ENCODE measurements at regions not wholly inside any gene's neighbourhood (a gene's known extent, or its start where the extent isn't known, plus 50 kb on each side); places are given as distances from the start of the nearest gene placed in this dataset.

- no peak for DNase-seq (ENCODE audit: low spot score)
These were observed 1473.1 kb downstream of the CDH8 start for GRCh38 chr16:60563166-60563565.

- DNase-seq (ENCODE audit: low spot score) = no peak
These were observed 1477.3 kb downstream of the CDH8 start for GRCh38 chr16:60558936-60559335.

GRCh38 chr16:60553090-60553757 lies 1483.0 kb downstream of the CDH8 start:
- no peak for DNase-seq (ENCODE audit: low spot score)

- no peak for DNase-seq (ENCODE audit: low spot score)
These were observed 1494.7 kb downstream of the CDH8 start for GRCh38 chr16:60541535-60541934.

- DNase-seq (ENCODE audit: low spot score) = no peak
These were observed 1525.3 kb downstream of the CDH8 start for GRCh38 chr16:60510941-60511340.

GRCh38 chr16:60510208-60510607 lies 1526.0 kb downstream of the CDH8 start:
- no peak for DNase-seq (ENCODE audit: low spot score)

GRCh38 chr16:60491273-60491672 lies 1545.0 kb downstream of the CDH8 start:
- DNase-seq (ENCODE audit: low spot score) = no peak

GRCh38 chr16:60485872-60486489 lies 1550.3 kb downstream of the CDH8 start:
- DNase-seq (ENCODE audit: low spot score) = no peak

- no peak for DNase-seq (ENCODE audit: low spot score)
These were observed 1551.3 kb downstream of the CDH8 start for GRCh38 chr16:60484901-60485300.

GRCh38 chr16:60481591-60481990 lies 1554.6 kb downstream of the CDH8 start:
- DNase-seq (ENCODE audit: low spot score) = no peak

GRCh38 chr16:60478810-60479209 lies 1557.4 kb downstream of the CDH8 start:
- no peak for DNase-seq (ENCODE audit: low spot score)

GRCh38 chr16:60463986-60464385 lies 1572.3 kb downstream of the CDH8 start:
- no peak for DNase-seq (ENCODE audit: low spot score)

GRCh38 chr16:60459463-60459862 lies 1576.8 kb downstream of the CDH8 start:
- DNase-seq (ENCODE audit: low spot score) = no peak

- no peak for DNase-seq (ENCODE audit: low spot score)
These were observed 1578.0 kb downstream of the CDH8 start for GRCh38 chr16:60458255-60458654.

- DNase-seq (ENCODE audit: low spot score) = no peak
These were observed 1583.6 kb downstream of the CDH8 start for GRCh38 chr16:60452646-60453045.

- no peak for DNase-seq (ENCODE audit: low spot score)
These were observed 1597.3 kb downstream of the CDH8 start for GRCh38 chr16:60438894-60439293.

GRCh38 chr16:60432472-60432871 lies 1603.8 kb downstream of the CDH8 start:
- DNase-seq (ENCODE audit: low spot score) = no peak

- DNase-seq (ENCODE audit: low spot score) = no peak
These were observed 1616.4 kb downstream of the CDH8 start for GRCh38 chr16:60419859-60420258.

GRCh38 chr16:60414613-60415012 lies 1621.6 kb downstream of the CDH8 start:
- DNase-seq (ENCODE audit: low spot score) = no peak

- no peak for DNase-seq (ENCODE audit: low spot score)
These were observed 1622.3 kb downstream of the CDH8 start for GRCh38 chr16:60413969-60414368.

- no peak for DNase-seq (ENCODE audit: low spot score)
These were observed 1628.6 kb downstream of the CDH8 start for GRCh38 chr16:60407606-60408005.

- DNase-seq (ENCODE audit: low spot score) = no peak
These were observed 1629.2 kb downstream of the CDH8 start for GRCh38 chr16:60407034-60407433.

- no peak for DNase-seq (ENCODE audit: low spot score)
These were observed 1631.0 kb downstream of the CDH8 start for GRCh38 chr16:60405286-60405685.

- no peak for DNase-seq (ENCODE audit: low spot score)
These were observed 1631.8 kb downstream of the CDH8 start for GRCh38 chr16:60404401-60404800.

Measured in A172 (cell line).